CD4-positive, alpha-beta T cell treated with Interleukin-12 subunit alpha and Interleukin-12 subunit beta, for 1 hour (primary cell): ENCODE measurements at regions not wholly inside any gene's neighbourhood (a gene's known extent, or its start where the extent isn't known, plus 50 kb on each side); places are given as distances from the start of the nearest gene placed in this dataset.
"Not testable (repeated sequence)": the region's sequence is repeated elsewhere in the genome, so short reads cannot be mapped to it uniquely, and the experiment has no call there.

ENCODE experiments used
- DNase-seq: peaks from one replicate; pipeline ENCODE4 v3.0.0-alpha.2; 2020

- DNase-seq: no peak
These were observed 926.3 kb downstream of the TLE4 start for GRCh38 chr9:80498001-80498555.

GRCh38 chr9:80496901-80497556 lies 925.3 kb downstream of the TLE4 start:
- no peak for DNase-seq

GRCh38 chr9:80493258-80493657 lies 921.5 kb downstream of the TLE4 start:
- DNase-seq: no peak

GRCh38 chr9:80492221-80492620 lies 920.5 kb downstream of the TLE4 start:
- DNase-seq: no peak

GRCh38 chr9:80491086-80491696 lies 919.4 kb downstream of the TLE4 start:
- DNase-seq: no peak

- no peak for DNase-seq
These were observed 917.6 kb downstream of the TLE4 start for GRCh38 chr9:80489329-80489728.

GRCh38 chr9:80485420-80486250 lies 913.9 kb downstream of the TLE4 start:
- no peak for DNase-seq

- DNase-seq: not testable (repeated sequence)
These were observed 910.5 kb downstream of the TLE4 start for GRCh38 chr9:80482251-80482650.

- no peak for DNase-seq
These were observed 895.9 kb downstream of the TLE4 start for GRCh38 chr9:80467632-80468031.

- DNase-seq: no peak
These were observed 893.8 kb downstream of the TLE4 start for GRCh38 chr9:80465556-80465955.

GRCh38 chr9:80449513-80449912 lies 877.7 kb downstream of the TLE4 start:
- DNase-seq: no peak

GRCh38 chr9:80448996-80449395 lies 877.2 kb downstream of the TLE4 start:
- DNase-seq: no peak

- DNase-seq: no peak
These were observed 876.1 kb downstream of the TLE4 start for GRCh38 chr9:80447876-80448275.

GRCh38 chr9:80440724-80441123 lies 869.0 kb downstream of the TLE4 start:
- no peak for DNase-seq

GRCh38 chr9:80437825-80438224 lies 866.1 kb downstream of the TLE4 start:
- no peak for DNase-seq

GRCh38 chr9:80437091-80437640 lies 865.4 kb downstream of the TLE4 start:
- no peak for DNase-seq

GRCh38 chr9:80435591-80435990 lies 863.8 kb downstream of the TLE4 start:
- DNase-seq: no peak

GRCh38 chr9:80426992-80427391 lies 855.2 kb downstream of the TLE4 start:
- DNase-seq: no peak

- no peak for DNase-seq
These were observed 845.5 kb downstream of the TLE4 start for GRCh38 chr9:80417211-80417773.

- no peak for DNase-seq
These were observed 838.3 kb downstream of the TLE4 start for GRCh38 chr9:80410106-80410505.

- DNase-seq: no peak
These were observed 835.5 kb downstream of the TLE4 start for GRCh38 chr9:80407220-80407619.

- DNase-seq: no peak
These were observed 829.5 kb downstream of the TLE4 start for GRCh38 chr9:80401243-80401642.

GRCh38 chr9:80400624-80401230 lies 829.0 kb downstream of the TLE4 start:
- DNase-seq: no peak
